ENCODE measurements at regions not wholly inside any gene's neighbourhood (a gene's known extent, or its start where the extent isn't known, plus 50 kb on each side); places are given as distances from the start of the nearest gene placed in this dataset.

GRCh38 chr2:6025391-6025790, 333.2 kb downstream of the SOX11 start:
- H3K36me3 Mint-ChIP-seq (ENCODE audit: low read depth, unreplicated experiment): no peaks in the 10 kb centered on the region

DNA sequence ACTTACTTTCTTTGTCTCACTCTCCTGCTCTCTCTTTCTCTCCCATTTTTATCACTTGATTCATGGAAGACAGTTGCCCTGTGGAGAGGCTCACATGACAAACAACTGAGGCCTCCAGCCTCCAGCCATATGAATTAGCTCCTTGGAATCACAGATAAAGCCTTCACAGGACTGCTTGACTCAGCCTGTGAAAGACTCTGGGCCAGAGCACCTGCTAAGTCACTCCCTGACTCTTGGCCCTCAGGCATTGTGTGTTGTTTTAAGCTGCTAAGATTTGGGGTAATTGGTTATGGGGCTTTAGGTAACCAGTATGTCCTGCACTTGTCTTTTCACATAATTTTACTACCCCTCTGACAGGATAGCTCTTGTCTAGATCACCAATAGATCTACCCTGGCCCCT, 334.9 kb downstream of the SOX11 start:
- no peak overlapping the region for H3K9ac ChIP-seq (ENCODE audit: low read length)
- H2AFZ ChIP-seq (ENCODE audit: low read depth, low read length): no peak overlapping the region
- H3K36me3 Mint-ChIP-seq (ENCODE audit: low read depth, unreplicated experiment): no peaks in the 10 kb centered on the region
- no peak overlapping the region for H3K27ac ChIP-seq (ENCODE audit: low read depth, low read length)
- no peaks in the 10 kb centered on the region for H3K36me3 ChIP-seq (ENCODE audit: insufficient read depth, low read length)
- DNase-seq (ENCODE audit: low read depth): no peak
- no peak overlapping the region for H3K4me2 ChIP-seq (ENCODE audit: low read length)
- H3K4me1 Mint-ChIP-seq (ENCODE audit: low read depth, unreplicated experiment): no peaks in the 10 kb centered on the region
- H3K4me3 ChIP-seq (ENCODE audit: insufficient read depth, low read depth, low read length): no peak overlapping the region
- H3K9me3 ChIP-seq (ENCODE audit: insufficient read depth, low read depth, low read length): no peaks in the 10 kb centered on the region
- no peak overlapping the region for H3K27ac Mint-ChIP-seq (ENCODE audit: unreplicated experiment)
- no peaks in the 10 kb centered on the region for H4K20me1 ChIP-seq (ENCODE audit: insufficient read depth, low read length)
- no peaks in the 10 kb centered on the region for H3K79me2 ChIP-seq (ENCODE audit: insufficient read depth, low read length)
- H3K4me1 ChIP-seq (ENCODE audit: insufficient read depth, low read length): no peaks in the 10 kb centered on the region
- FAIRE-seq: no peak
- H3K27me3 Mint-ChIP-seq (ENCODE audit: low read depth, unreplicated experiment): no peaks in the 10 kb centered on the region
- no peak overlapping the region for H3K4me3 Mint-ChIP-seq (ENCODE audit: unreplicated experiment)
- H3K9me3 Mint-ChIP-seq (ENCODE audit: unreplicated experiment): no peaks in the 10 kb centered on the region
- no peak for TF ChIP-seq EZH2 (IDR thresholded peaks at IDR 0.05; ENCODE audit: insufficient read depth, low read length)
- no peak for TF ChIP-seq CTCF (IDR thresholded peaks at IDR 0.05; ENCODE audit: insufficient read depth, low read depth, low read length)
- no peaks in the 10 kb centered on the region for H3K27me3 ChIP-seq (ENCODE audit: insufficient read depth, low read length)

More at GRCh38 chr2:6025391-6025790, 333.2 kb downstream of the SOX11 start:
- H3K36me3 ChIP-seq (ENCODE audit: insufficient read depth, low read length): no peaks in the 10 kb centered on the region
- DNase-seq (ENCODE audit: low read depth): no peak
- Mint-ChIP-seq H3K9me3 (ENCODE audit: unreplicated experiment) (no peaks in the 10 kb centered on the region), H3K4me1 (ENCODE audit: low read depth, unreplicated experiment) (no peaks in the 10 kb centered on the region), H3K27ac (ENCODE audit: unreplicated experiment) (no peak overlapping the region), H3K4me3 (ENCODE audit: unreplicated experiment) (no peak overlapping the region), H3K27me3 (ENCODE audit: low read depth, unreplicated experiment) (no peaks in the 10 kb centered on the region)
- no peak overlapping the region for H3K9ac ChIP-seq (ENCODE audit: low read length)
- H3K27me3 ChIP-seq (ENCODE audit: insufficient read depth, low read length): no peaks in the 10 kb centered on the region
- no peak for TF ChIP-seq EZH2 (IDR thresholded peaks at IDR 0.05; ENCODE audit: insufficient read depth, low read length)
- no peak for TF ChIP-seq CTCF (IDR thresholded peaks at IDR 0.05; ENCODE audit: insufficient read depth, low read depth, low read length)
- no peaks in the 10 kb centered on the region for H3K9me3 ChIP-seq (ENCODE audit: insufficient read depth, low read depth, low read length)
- H4K20me1 ChIP-seq (ENCODE audit: insufficient read depth, low read length): no peaks in the 10 kb centered on the region
- H3K4me1 ChIP-seq (ENCODE audit: insufficient read depth, low read length): no peaks in the 10 kb centered on the region
- no peak overlapping the region for H3K4me3 ChIP-seq (ENCODE audit: insufficient read depth, low read depth, low read length)
- no peak overlapping the region for H3K27ac ChIP-seq (ENCODE audit: low read depth, low read length)
- H2AFZ ChIP-seq (ENCODE audit: low read depth, low read length): no peak overlapping the region
- no peak overlapping the region for H3K4me2 ChIP-seq (ENCODE audit: low read length)
- H3K79me2 ChIP-seq (ENCODE audit: insufficient read depth, low read length): no peaks in the 10 kb centered on the region
- no peak for FAIRE-seq

- H3K4me3 ChIP-seq (ENCODE audit: insufficient read depth, low read depth, low read length): no peak overlapping the region
- FAIRE-seq: no peak
- no peaks in the 10 kb centered on the region for H3K9me3 Mint-ChIP-seq (ENCODE audit: unreplicated experiment)
Measured at GRCh38 chr2:6031200-6031867, 339.1 kb downstream of the SOX11 start.

More at GRCh38 chr2:6031200-6031867, 339.1 kb downstream of the SOX11 start:
- Histone ChIP-seq H3K27me3 (ENCODE audit: insufficient read depth, low read length) (no peaks in the 10 kb centered on the region), H4K20me1 (ENCODE audit: insufficient read depth, low read length) (no peaks in the 10 kb centered on the region), H3K9me3 (ENCODE audit: insufficient read depth, low read depth, low read length) (no peaks in the 10 kb centered on the region), H3K36me3 (ENCODE audit: insufficient read depth, low read length) (no peaks in the 10 kb centered on the region), H3K79me2 (ENCODE audit: insufficient read depth, low read length) (no peaks in the 10 kb centered on the region), H3K9ac (ENCODE audit: low read length) (no peak overlapping the region), H3K4me1 (ENCODE audit: insufficient read depth, low read length) (no peaks in the 10 kb centered on the region), H2AFZ (ENCODE audit: low read depth, low read length) (no peak overlapping the region), H3K4me2 (ENCODE audit: low read length) (no peak overlapping the region), H3K27ac (ENCODE audit: low read depth, low read length) (no peak overlapping the region)
- DNase-seq (ENCODE audit: low read depth): no peak
- Mint-ChIP-seq H3K4me1 (ENCODE audit: low read depth, unreplicated experiment) (no peaks in the 10 kb centered on the region), H3K27me3 (ENCODE audit: low read depth, unreplicated experiment) (no peaks in the 10 kb centered on the region), H3K27ac (ENCODE audit: unreplicated experiment) (no peak overlapping the region), H3K36me3 (ENCODE audit: low read depth, unreplicated experiment) (no peaks in the 10 kb centered on the region), H3K4me3 (ENCODE audit: unreplicated experiment) (no peak overlapping the region)
- TF ChIP-seq CTCF (IDR thresholded peaks at IDR 0.05; ENCODE audit: insufficient read depth, low read depth, low read length): no peak
- TF ChIP-seq EZH2 (IDR thresholded peaks at IDR 0.05; ENCODE audit: insufficient read depth, low read length): no peak
